ENCODE measurements at regions not wholly inside any gene's neighbourhood (a gene's known extent, or its start where the extent isn't known, plus 50 kb on each side); places are given as distances from the start of the nearest gene placed in this dataset.
"Not testable (repeated sequence)": the region's sequence is repeated elsewhere in the genome, so short reads cannot be mapped to it uniquely, and the experiment has no call there.

GRCh38 chr1:143803095-143803494 is 168.7 kb downstream of the FAM72C start:
- H3K79me2 ChIP-seq (ENCODE audit: control insufficient read depth in 1 of 2, insufficient read depth in 2 of 2, low read length in 2 of 2); H2BK15ac ChIP-seq (ENCODE audit: low read length); H3K56ac ChIP-seq (replicated peaks; ENCODE audit: insufficient read length, low read depth, low read length); POLR2A ChIA-PET (ENCODE audit: partially characterized antibody); H4K91ac ChIP-seq (replicated peaks; ENCODE audit: insufficient read length, low read length); H3K23me2 ChIP-seq (ENCODE audit: low read depth, low read length); H2AK5ac ChIP-seq (ENCODE audit: low read depth, low read length); H3K36me3 ChIP-seq (ENCODE audit: control insufficient read depth in 2 of 4, insufficient read depth in 4 of 4, low read length in 3 of 4); H3K27me3 ChIP-seq (replicated peaks in 1 of 4; ENCODE audit: control insufficient read depth in 3 of 4, extremely low read depth in 1 of 4, insufficient read depth in 3 of 4, low read length in 3 of 4); H3K4ac ChIP-seq (replicated peaks; ENCODE audit: insufficient read length, low read depth, low read length); H4K5ac ChIP-seq (ENCODE audit: insufficient read length, low read depth, low read length); H3K4me3 ChIP-seq (ENCODE audit: extremely low read depth in 1 of 4, insufficient read depth in 2 of 4, low read depth in 3 of 4, low read length in 4 of 4); H2BK12ac ChIP-seq (ENCODE audit: low read depth, low read length); H3K27ac ChIP-seq (ENCODE audit: low read depth, low read length); H4K20me1 ChIP-seq (replicated peaks in 1 of 2; ENCODE audit: control insufficient read depth in 1 of 2, insufficient read depth in 2 of 2, low read length in 2 of 2); H4K8ac ChIP-seq (ENCODE audit: extremely low read depth, insufficient read depth, low read length); H3K79me1 ChIP-seq (ENCODE audit: low read depth, low read length); H3K4me2 ChIP-seq (ENCODE audit: insufficient read depth in 1 of 2, low read depth in 2 of 2, low read length in 2 of 2); H3K18ac ChIP-seq (ENCODE audit: extremely low read depth, low read length); H2AFZ ChIP-seq (ENCODE audit: low read length); CTCF ChIA-PET (ENCODE audit: partially characterized antibody); H2BK5ac ChIP-seq (ENCODE audit: low read depth, low read length); H3K9me3 ChIP-seq (ENCODE audit: insufficient read depth in 2 of 2, low read depth in 1 of 2, low read length in 1 of 2); H2BK20ac ChIP-seq (ENCODE audit: low read length); H3K14ac ChIP-seq (ENCODE audit: insufficient read length); H3K4me1 ChIP-seq (replicated peaks in 1 of 4; ENCODE audit: control insufficient read depth in 3 of 4, insufficient read depth in 4 of 4, low read length in 3 of 4); FAIRE-seq; H3K23ac ChIP-seq (ENCODE audit: insufficient read length); H2BK120ac ChIP-seq (replicated peaks; ENCODE audit: low read depth, low read length); H3K9ac ChIP-seq (replicated peaks in 1 of 4; ENCODE audit: extremely low read depth in 1 of 4, low read depth in 3 of 4, low read length in 3 of 4); DNase-seq (ENCODE audit: low read depth in 1 of 2, low spot score in 2 of 2): not testable (repeated sequence)
- no CpG with 5 or more reads among the region's 13 CpGs for WGBS, 2 experiments (ENCODE audit: extremely low coverage in 1 of 2, insufficient coverage in 1 of 2, insufficient read length in 1 of 2, insufficient replicate concordance in 2 of 2, low coverage in 1 of 2, low lambda C conversion rate in 2 of 2, missing lambda C conversion rate in 1 of 2)

- H2BK12ac ChIP-seq (ENCODE audit: low read depth, low read length); H3K36me3 ChIP-seq (ENCODE audit: control insufficient read depth in 2 of 4, insufficient read depth in 4 of 4, low read length in 3 of 4); H4K5ac ChIP-seq (ENCODE audit: insufficient read length, low read depth, low read length); H3K79me1 ChIP-seq (ENCODE audit: low read depth, low read length); H4K91ac ChIP-seq (replicated peaks; ENCODE audit: insufficient read length, low read length); H3K14ac ChIP-seq (ENCODE audit: insufficient read length); H4K20me1 ChIP-seq (replicated peaks in 1 of 2; ENCODE audit: control insufficient read depth in 1 of 2, insufficient read depth in 2 of 2, low read length in 2 of 2); H2AFZ ChIP-seq (ENCODE audit: low read length); H3K9ac ChIP-seq (replicated peaks in 1 of 4; ENCODE audit: extremely low read depth in 1 of 4, low read depth in 3 of 4, low read length in 3 of 4); CTCF ChIA-PET (ENCODE audit: partially characterized antibody); H3K23me2 ChIP-seq (ENCODE audit: low read depth, low read length); H4K8ac ChIP-seq (ENCODE audit: extremely low read depth, insufficient read depth, low read length); H3K79me2 ChIP-seq (ENCODE audit: control insufficient read depth in 1 of 2, insufficient read depth in 2 of 2, low read length in 2 of 2); DNase-seq (ENCODE audit: low read depth in 1 of 2, low spot score in 2 of 2); H3K9me3 ChIP-seq (ENCODE audit: insufficient read depth in 2 of 2, low read depth in 1 of 2, low read length in 1 of 2); H3K4me2 ChIP-seq (ENCODE audit: insufficient read depth in 1 of 2, low read depth in 2 of 2, low read length in 2 of 2); H2BK5ac ChIP-seq (ENCODE audit: low read depth, low read length); H3K4me1 ChIP-seq (replicated peaks in 1 of 4; ENCODE audit: control insufficient read depth in 3 of 4, insufficient read depth in 4 of 4, low read length in 3 of 4); FAIRE-seq; H3K4me3 ChIP-seq (ENCODE audit: extremely low read depth in 1 of 4, insufficient read depth in 2 of 4, low read depth in 3 of 4, low read length in 4 of 4); H3K4ac ChIP-seq (replicated peaks; ENCODE audit: insufficient read length, low read depth, low read length); H2BK20ac ChIP-seq (ENCODE audit: low read length); H2BK15ac ChIP-seq (ENCODE audit: low read length); H3K27ac ChIP-seq (ENCODE audit: low read depth, low read length); H2AK5ac ChIP-seq (ENCODE audit: low read depth, low read length); H3K18ac ChIP-seq (ENCODE audit: extremely low read depth, low read length); H3K27me3 ChIP-seq (replicated peaks in 1 of 4; ENCODE audit: control insufficient read depth in 3 of 4, extremely low read depth in 1 of 4, insufficient read depth in 3 of 4, low read length in 3 of 4); POLR2A ChIA-PET (ENCODE audit: partially characterized antibody); H2BK120ac ChIP-seq (replicated peaks; ENCODE audit: low read depth, low read length); H3K56ac ChIP-seq (replicated peaks; ENCODE audit: insufficient read length, low read depth, low read length); H3K23ac ChIP-seq (ENCODE audit: insufficient read length): not testable (repeated sequence)
- WGBS, 2 experiments (ENCODE audit: extremely low coverage in 1 of 2, insufficient coverage in 1 of 2, insufficient read length in 1 of 2, insufficient replicate concordance in 2 of 2, low coverage in 1 of 2, low lambda C conversion rate in 2 of 2, missing lambda C conversion rate in 1 of 2) = no CpG with 5 or more reads among the region's 22 CpGs
Measured at GRCh38 chr1:143799568-143800187, 172.1 kb downstream of the FAM72C start.
